ENCODE measurements at regions not wholly inside any gene's neighbourhood (a gene's known extent, or its start where the extent isn't known, plus 50 kb on each side); places are given as distances from the start of the nearest gene placed in this dataset.

DNA sequence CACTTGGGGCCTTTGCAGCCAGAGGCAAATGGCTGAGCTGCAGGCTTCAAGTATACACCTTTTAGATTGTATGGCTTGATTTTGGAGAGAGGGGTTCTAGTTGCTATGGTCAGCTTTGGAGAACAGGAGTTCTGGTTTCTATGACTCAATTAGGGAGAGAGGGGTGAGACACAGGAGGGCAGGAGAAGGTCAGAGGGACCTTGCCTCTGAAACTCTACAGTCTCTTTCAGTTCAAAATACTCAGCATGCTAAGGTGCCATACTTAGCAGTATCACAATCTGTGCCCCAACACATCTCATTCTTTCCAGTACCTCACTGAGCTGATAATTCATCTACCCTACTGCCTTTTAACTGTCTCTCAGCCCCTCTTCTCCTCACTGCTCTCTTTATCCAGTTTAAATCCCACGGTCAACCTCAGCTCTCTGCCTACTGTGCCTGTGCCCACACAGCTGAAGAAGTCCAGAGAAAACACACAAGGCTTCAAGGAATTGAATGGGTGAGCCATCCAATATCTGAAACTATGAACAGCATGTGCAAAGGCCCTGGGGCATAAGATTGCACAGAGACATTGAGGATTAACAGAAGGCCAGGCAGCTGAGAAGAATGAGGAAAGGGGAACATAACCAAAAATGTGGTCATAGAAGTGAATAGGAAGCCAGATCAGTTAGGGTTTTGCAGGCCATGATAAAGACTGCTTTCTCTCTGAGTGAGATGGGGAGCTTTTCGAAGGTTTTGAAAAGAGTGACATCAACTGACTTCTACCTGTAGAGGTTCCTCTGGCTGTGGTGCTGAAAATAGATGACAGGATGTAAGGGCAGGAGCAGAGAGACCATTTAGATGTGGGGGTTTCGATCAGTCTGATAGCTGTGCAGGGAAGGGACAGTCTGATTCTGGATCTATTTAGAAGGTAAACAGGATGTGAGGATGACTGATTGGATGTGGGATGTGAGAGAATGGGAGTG is 54.5 kb upstream of the C3orf80 start:
- no peak for DNase-seq

- DNase-seq = no peak
These were observed 53.4 kb upstream of the C3orf80 start for GRCh38 chr3:160171813-160172212.

DNA sequence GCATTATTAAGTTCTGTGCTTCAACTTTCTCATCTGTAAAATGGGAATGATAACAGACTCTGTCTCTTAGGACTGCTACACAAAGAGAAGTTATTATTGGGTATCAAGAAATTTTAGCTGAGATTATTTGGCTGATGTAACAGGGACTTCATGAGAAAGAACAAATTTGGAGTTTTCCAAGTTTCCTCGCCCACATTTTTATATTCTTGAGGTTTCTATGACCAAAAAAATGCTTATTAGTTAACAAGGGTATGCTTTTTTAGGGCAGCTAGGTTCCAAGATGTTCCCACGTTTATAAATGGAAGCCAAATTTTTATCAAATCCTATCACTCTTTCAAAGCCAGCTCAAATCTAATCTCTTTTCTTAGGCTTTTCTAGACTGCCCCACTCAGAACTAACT is 50.6 kb upstream of the C3orf80 start:
- no peak for DNase-seq

Measured in NCI-H446 (cell line).